Transverse colon (tissue), 4 donors: ENCODE measurements at regions not wholly inside any gene's neighbourhood (a gene's known extent, or its start where the extent isn't known, plus 50 kb on each side); places are given as distances from the start of the nearest gene placed in this dataset.

ENCODE experiments used
- DNase-seq: peaks from one replicate; pipeline ENCODE4 v3.0.0-alpha.2; 2019
- H3K27ac ChIP-seq, 4 donors: fragments of 200-600 bp; sonication (generic); 2 replicates each; pipeline ENCODE4 v1.5.1; 2016 to 2018; ENCODE audit warnings: inconsistent platforms in 4 of 4
- H3K27me3 ChIP-seq: fragments of 200-600 bp; sonication (generic); 2 replicates; pipeline ENCODE4 v1.5.1; 2017; ENCODE audit warnings: inconsistent platforms
- H3K36me3 ChIP-seq, 4 donors: fragments of 200-600 bp; sonication (generic); 2 replicates each; pipeline ENCODE4 v1.5.1; 2017 to 2019; ENCODE audit warnings: inconsistent platforms in 4 of 4
- H3K4me1 ChIP-seq, 4 donors: fragments of 200-600 bp; sonication (generic); 2 replicates each; pipeline ENCODE4 v1.5.1; 2017 to 2020; ENCODE audit warnings: inconsistent platforms in 4 of 4
- H3K4me3 ChIP-seq, 4 donors: fragments of 200-600 bp; sonication (generic); 1 replicate in 1 of 4; 2 replicates in 3 of 4; pipeline versions ENCODE4 v1.5.1 to v1.6.1; 2017 to 2019; ENCODE audit warnings: inconsistent platforms in 4 of 4
- H3K9me3 ChIP-seq, 2 donors: fragments of 200-600 bp; sonication (generic); 2 replicates each; pipeline ENCODE4 v1.5.1; 2017 to 2019; ENCODE audit warnings: inconsistent platforms in 2 of 2
- CTCF ChIP-seq, 5 experiments: fragments of 200-600 bp in 3 of 5; fragments of 450-650 bp in 2 of 5; sonication (generic) in 3 of 5; IDR thresholded peaks; 1 replicate in 2 of 5; 2 replicates in 3 of 5; pipeline ENCODE4 v1.5.1; 2016 to 2017; ENCODE audit warnings: antibody characterized with exemption in 5 of 5, inconsistent platforms in 3 of 5, mild to moderate bottlenecking in 2 of 5, moderate library complexity in 1 of 5
- EP300 ChIP-seq: sonication (generic); formaldehyde crosslinking; IDR thresholded peaks from one replicate; pipeline ENCODE4 v1.6.1; 2017; ENCODE audit warnings: antibody characterized with exemption, low read depth
- POLR2A ChIP-seq: fragments of 450-650 bp; IDR thresholded peaks from one replicate; pipeline ENCODE4 v1.6.1; 2016; ENCODE audit warnings: antibody characterized with exemption, mild to moderate bottlenecking, moderate library complexity
- POLR2AphosphoS5 ChIP-seq, 3 donors: sonication (generic); formaldehyde crosslinking; IDR thresholded peaks; one replicate each; pipeline ENCODE4 v1.6.1; 2016; ENCODE audit warnings: antibody characterized with exemption in 3 of 3
- WGBS, 2 donors: methylation state at CpG; one replicate each; pipeline ENCODE4 v1.1.5; 2018; ENCODE audit warnings: low coverage in 1 of 2; 5-methylcytosine and 5-hydroxymethylcytosine counted together
- in situ Hi-C, 4 donors: fragments of 200-750 bp; cut with MboI; loops; one replicate each; pipeline versions ENCODE4 v1.15.0 to v1.15.1; 2017; ENCODE audit warnings: low sequenced_read_pairs in 3 of 4, low pct_ligation_motif_present in 1 of 4, low pct_unique_long_range_greater_than_20kb in 1 of 4
- intact Hi-C: fragments of 100-400 bp; cut with DNase I; formaldehyde crosslinking; loops from one replicate; pipeline ENCODE4 v1.15.1; 2023; ENCODE audit warnings: low total_unique reads

GRCh38 chr16:86367291-86368072 is 142.8 kb upstream of the FOXF1 start:
- Histone ChIP-seq H3K4me3 (no peak overlapping the region), H3K27me3 (peaks cover 27% of the 10 kb centered on the region), H3K36me3 (no peaks in the 10 kb centered on the region), H3K4me1 (peaks cover 4 to 21% (median 10%) of the 10 kb centered on the region in 4 donors), H3K9me3 (no peaks in the 10 kb centered on the region), H3K27ac (peak overlapping the region; percentile 75 to 84 (median 78))
- intact Hi-C loops: no loop called here
- WGBS, 2 donors: 29 to 46% methylated on average over 6 to 12 of the region's 12 CpGs
- no peak for DNase-seq
- TF ChIP-seq POLR2A (no peak), EP300 (peak; percentile 41), POLR2AphosphoS5 (IDR thresholded peaks at IDR 0.05) (peak in 1 of 3 donors; percentile 40)
- in situ Hi-C loops: no loop called here

- peak overlapping the region; percentile 75 to 84 (median 78) for H3K27ac ChIP-seq
- H3K4me1 ChIP-seq: peaks cover 4 to 21% (median 10%) of the 10 kb centered on the region in 4 donors
- DNase-seq: no peak
- in situ Hi-C loops (no loop called here), intact Hi-C loops (no loop called here)
- TF ChIP-seq POLR2AphosphoS5 (IDR thresholded peaks at IDR 0.05): no peak
- TF ChIP-seq CTCF (IDR thresholded peaks at IDR 0.05): no peak
- no peak for TF ChIP-seq POLR2A
- TF ChIP-seq EP300: no peak
- no peaks in the 10 kb centered on the region for H3K9me3 ChIP-seq
- H3K27me3 ChIP-seq: peaks cover 27% of the 10 kb centered on the region
- WGBS, 2 donors: 84 to 89% methylated on average over 7 to 12 of the region's 12 CpGs
- no peaks in the 10 kb centered on the region for H3K36me3 ChIP-seq
- no peak overlapping the region for H3K4me3 ChIP-seq
Measured at GRCh38 chr16:86368261-86368660, 142.1 kb upstream of the FOXF1 start.

GRCh38 chr16:86370062-86370461 is 140.3 kb upstream of the FOXF1 start:
- Histone ChIP-seq H3K4me3 (no peak overlapping the region), H3K27me3 (peaks cover 14% of the 10 kb centered on the region), H3K27ac (no peak overlapping the region), H3K4me1 (peaks cover 4 to 21% (median 7%) of the 10 kb centered on the region in 4 donors), H3K36me3 (no peaks in the 10 kb centered on the region), H3K9me3 (peaks cover 0 to 3% of the 10 kb centered on the region in 2 donors)
- in situ Hi-C loops (no loop called here), intact Hi-C loops (no loop called here)
- WGBS, 2 donors: 54 to 84% methylated on average over 2 to 6 of the region's 6 CpGs
- TF ChIP-seq POLR2A (no peak), EP300 (no peak), CTCF (IDR thresholded peaks at IDR 0.05) (no peak)
- DNase-seq: no peak

GRCh38 chr16:86371083-86371803 is 139.1 kb upstream of the FOXF1 start:
- in situ Hi-C loops: no loop called here
- no peak for DNase-seq
- Histone ChIP-seq H3K4me3 (no peak overlapping the region), H3K27me3 (peaks cover 5% of the 10 kb centered on the region), H3K9me3 (peaks cover 0 to 3% of the 10 kb centered on the region in 2 donors), H3K4me1 (peaks cover 0 to 14% (median 5%) of the 10 kb centered on the region in 4 donors), H3K36me3 (no peaks in the 10 kb centered on the region), H3K27ac (no peak overlapping the region)
- intact Hi-C loops: no loop called here
- TF ChIP-seq POLR2A (no peak), CTCF (IDR thresholded peaks at IDR 0.05) (no peak), EP300 (no peak), POLR2AphosphoS5 (IDR thresholded peaks at IDR 0.05) (no peak)
- WGBS, 2 donors: 79 to 90% methylated on average over 4 to 20 of the region's 20 CpGs
